ENCODE measurements at regions not wholly inside any gene's neighbourhood (a gene's known extent, or its start where the extent isn't known, plus 50 kb on each side); places are given as distances from the start of the nearest gene placed in this dataset.
"Not testable (repeated sequence)": the region's sequence is repeated elsewhere in the genome, so short reads cannot be mapped to it uniquely, and the experiment has no call there.

DNA sequence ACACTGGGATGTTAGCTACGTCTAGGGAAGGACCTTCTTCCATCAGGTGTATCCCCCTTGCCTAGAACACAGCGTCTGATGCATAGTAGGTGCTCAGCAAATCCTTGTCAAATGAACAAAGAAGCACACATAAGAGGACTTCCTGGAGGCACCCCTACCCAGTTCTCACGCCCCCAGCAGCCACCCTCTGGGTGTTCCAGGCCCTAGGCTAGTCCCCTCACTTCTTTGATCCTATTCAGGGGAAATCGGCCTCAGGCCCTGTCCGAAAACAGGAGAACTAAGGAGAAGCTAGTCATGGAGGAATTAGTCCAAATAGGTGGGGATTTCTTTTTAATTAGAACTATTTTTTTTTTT is 84.7 kb upstream of the SIRPA start:
- no peak for DNase-seq

DNA sequence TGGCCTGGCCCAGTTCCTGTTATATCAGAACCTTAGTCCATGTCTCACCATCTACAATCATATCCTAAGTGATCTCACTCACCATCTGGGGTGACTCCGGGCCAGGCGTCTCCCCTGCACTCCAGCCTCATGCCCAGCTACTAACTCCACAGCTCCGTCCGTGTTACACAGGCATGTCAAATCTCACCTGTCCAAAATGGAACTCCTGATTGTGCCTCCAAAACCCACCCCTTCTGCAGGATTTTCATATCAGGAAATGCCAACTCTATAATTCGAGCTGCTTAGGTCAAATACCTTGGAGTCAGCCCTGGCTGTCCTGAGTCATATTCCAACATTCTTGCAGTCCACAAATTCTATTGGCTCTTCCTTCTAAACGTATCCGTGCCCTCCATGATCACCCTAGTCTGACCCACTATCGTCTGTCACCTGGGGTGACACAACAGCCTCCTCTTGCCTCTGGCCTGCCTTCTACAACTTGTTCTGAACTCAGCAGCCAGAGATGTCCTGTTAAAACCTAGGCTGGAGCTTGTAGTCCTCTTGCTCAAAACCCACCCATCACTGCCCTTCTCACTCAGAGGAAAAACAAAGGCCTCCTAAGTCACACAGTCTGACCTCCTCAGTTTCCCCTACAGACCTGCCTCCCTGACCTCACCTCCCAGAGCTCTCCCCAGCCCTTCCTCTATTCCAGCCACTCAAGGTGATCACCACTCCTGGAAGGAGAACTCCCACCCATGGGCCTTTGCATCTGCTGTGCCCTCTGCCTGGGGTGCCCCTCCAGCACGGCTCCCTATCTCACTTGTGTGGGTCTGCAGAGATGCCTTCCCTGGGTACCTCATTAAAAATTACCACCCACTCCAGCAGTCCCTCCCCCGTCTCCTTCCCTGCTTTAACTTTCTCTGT is 85.3 kb upstream of the SIRPA start:
- no peak for DNase-seq

DNA sequence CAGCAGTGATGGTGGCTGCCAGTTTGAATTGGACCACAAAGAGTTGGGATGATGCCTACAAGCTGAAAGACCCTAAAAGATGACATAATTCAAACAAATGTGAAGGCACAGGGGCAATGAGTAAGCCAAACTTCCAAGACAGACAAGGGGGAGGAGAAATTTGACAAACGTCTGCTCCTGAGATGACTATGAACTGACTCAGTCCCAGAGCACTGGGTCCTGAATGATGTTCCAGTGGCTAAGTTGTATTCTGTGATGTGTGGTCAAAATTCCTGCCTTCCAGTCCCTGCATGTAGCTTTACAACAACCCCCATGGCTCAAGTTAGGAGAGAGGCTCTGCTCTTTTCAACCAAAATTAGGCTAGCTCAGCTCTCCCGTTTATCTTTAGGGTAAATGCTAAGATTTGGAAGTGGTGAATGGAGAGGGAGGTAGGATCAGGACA is 86.1 kb upstream of the SIRPA start:
- DNase-seq = no peak

DNA sequence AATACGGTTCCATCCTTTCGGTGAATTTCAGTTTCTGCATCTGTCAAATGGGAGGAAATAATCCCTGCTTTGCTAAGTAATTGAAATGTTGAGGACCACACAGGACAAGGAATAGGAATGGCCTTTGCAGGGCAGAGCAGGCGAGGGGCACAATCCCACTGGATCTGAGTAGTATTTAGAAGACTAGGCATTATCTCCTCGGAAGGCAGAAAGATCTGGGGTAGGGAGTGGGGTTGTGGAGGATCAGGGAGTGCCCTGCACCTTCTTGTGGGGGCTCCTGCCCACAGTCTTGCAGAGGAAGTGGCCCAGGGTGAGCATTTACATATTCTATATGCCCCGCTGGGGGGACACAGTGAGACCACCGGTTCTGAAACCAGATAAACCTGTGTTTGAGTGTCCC is 87.1 kb upstream of the SIRPA start:
- no peak for DNase-seq

DNA sequence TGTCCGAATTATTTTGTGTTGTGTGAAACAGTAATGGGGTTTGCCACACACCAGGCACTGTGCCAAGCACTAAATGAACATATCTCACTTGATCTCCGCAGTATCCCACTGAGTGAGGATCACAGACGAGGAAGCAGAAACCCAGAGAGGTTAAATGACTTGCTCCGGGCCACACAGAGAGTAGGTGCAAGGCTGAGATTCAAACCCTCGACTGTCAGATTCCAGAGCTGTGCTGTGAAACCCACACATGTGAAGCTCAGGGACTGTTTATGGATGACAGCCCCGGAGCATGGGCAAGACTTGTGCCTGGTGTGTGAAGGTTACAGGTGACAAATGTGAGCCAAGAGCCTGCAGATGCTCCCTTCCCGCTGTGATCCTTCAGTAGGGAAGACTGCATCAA is 87.8 kb upstream of the SIRPA start:
- DNase-seq = no peak

DNA sequence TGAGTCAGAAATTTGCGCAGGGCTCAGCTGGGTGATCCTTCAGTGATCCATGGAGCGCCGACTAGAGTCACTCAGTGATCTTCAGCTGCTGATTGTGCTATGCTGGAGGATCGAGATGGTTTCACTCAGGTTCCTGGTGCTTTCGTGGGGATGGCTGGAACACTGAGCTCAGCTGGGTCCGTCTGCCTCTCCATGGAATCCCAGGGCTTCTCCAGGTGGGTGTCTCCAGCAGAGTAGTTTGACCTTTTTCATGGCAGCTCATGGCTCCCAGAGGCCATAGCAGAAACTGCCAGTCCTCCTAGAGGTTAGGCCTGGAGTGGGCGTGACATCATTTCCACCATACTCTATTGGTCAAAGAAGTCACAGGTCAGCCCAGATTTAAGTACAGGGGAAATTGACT is 88.8 kb upstream of the SIRPA start:
- DNase-seq = no peak

DNA sequence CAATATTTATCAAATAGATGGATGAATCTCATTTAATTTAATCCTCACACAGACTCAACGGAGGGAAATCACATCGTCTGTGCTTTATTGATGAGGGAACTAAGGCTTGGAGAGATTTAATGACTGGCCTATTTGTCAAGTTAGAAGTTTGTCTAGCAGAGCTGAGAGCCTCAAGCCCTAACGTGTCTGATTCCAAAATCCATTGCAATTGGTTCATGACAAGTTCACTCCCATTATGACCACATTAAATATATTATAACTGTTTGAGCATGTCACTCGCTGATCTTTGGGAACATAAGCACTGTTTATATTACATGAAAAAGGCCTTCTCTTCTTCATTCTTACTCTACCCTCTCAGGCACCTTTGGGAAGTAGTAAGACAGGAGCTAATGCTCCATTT is 89.4 kb upstream of the SIRPA start:
- DNase-seq = no peak

DNA sequence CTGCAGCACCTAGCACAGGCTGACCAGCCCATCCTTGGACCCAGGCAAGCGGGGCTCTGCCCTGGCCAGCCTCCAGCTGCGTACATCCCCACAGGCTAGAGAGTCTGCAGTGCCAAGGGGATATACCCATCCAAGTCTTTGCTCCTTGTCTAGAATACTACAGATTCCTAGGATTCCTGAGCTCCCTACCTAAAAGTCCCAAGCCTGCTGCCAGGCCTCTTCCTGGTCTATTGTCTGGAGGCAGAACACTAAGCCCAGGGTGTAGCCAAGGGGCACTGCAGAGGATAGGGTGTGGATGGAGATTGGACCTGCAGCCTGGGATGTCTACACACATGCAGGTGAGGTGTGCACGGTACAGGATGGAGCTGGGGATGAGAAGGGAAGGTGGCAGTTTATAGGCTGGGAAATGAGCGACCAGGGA is 90.0 kb upstream of the SIRPA start:
- no peak for DNase-seq

DNA sequence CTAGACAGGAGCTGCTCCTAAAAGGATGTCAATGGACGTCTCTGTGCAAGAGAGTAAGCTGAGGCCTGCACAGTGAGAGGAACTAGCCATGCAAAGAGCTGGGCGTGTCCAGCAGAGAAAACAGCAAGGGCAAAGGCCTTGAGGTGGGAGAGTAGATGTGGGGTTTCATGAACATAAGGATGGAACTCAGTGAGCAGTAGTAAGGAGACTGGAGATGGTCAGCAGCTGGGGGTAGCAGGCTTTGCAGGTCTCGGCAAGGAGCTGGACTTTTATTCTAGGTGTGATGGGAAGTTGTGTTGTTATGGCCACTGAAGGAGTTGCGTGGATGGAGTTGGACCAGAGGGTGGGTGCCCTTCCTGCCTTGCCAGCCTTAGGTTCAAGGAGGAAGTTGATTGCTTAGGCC is 90.7 kb upstream of the SIRPA start:
- DNase-seq = no peak

DNA sequence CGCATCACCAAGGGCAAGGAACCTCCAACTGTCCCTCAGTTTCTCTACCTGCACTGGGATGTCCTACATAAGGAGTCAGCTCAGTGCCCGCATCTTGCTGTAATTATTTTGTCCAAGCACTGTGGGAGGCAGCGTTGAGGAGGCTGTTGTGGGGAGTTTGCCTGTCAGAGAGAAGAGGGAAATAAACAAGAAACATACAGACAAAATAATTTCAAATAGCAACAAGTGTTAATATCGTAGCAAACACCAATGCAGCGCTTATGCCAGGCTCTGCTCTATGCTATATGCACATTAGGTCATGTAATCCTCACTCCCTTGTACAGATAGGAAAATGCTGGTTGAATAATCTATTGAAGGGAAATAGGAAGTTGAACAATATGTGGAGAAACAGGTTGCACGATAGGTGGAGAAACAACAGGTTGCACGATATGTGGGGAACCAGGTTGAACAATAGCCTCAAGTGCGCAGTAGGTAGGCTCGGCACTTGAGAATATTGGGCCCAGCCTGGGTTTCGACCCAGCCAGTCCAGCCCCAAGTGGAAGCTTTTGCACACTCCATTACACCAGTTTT is 91.2 kb upstream of the SIRPA start:
- no peak for DNase-seq

DNA sequence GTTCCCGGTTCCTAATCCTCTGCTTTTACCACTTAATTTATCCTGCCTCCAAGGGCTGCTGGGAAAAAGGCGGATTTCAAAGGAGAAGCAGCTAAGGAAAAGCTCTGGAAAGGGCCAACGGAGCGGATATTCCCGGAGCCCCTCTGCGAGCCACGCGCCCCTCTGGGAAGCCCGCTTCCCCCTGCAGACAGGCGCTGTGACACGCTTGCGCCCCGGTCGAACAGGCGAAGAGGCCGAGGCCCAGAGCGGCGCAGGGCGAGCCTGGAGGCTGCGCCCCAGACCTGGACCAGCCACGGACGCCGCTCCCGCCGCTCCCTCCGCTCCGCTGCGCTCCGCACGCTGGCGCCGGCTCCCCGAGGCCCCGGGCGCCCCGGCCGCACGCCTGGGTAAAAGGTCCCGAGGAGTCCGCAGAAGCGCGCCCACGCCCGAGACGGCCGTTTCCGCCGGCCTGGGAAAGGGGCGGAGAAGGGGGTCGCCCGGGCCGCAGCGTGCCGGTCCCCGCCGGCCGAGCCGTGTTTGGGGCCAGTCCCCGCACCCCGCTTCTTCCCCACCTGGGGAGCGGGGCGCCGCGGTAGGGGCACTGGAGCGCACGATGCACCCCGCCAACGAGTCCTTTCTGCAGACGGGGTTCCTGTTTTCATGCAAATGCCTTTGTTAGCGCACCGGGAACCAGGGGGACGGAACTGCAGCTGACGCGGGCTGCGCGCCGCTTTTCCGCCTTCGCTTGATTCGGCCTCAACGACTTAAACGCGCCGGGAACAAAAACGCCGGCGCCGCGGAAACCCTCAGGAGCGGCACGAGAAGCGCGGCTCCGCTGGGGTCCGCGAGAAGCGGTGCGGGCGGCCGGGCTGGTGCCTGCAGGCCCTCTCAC is 91.9 kb upstream of the SIRPA start:
- no peak for DNase-seq

DNA sequence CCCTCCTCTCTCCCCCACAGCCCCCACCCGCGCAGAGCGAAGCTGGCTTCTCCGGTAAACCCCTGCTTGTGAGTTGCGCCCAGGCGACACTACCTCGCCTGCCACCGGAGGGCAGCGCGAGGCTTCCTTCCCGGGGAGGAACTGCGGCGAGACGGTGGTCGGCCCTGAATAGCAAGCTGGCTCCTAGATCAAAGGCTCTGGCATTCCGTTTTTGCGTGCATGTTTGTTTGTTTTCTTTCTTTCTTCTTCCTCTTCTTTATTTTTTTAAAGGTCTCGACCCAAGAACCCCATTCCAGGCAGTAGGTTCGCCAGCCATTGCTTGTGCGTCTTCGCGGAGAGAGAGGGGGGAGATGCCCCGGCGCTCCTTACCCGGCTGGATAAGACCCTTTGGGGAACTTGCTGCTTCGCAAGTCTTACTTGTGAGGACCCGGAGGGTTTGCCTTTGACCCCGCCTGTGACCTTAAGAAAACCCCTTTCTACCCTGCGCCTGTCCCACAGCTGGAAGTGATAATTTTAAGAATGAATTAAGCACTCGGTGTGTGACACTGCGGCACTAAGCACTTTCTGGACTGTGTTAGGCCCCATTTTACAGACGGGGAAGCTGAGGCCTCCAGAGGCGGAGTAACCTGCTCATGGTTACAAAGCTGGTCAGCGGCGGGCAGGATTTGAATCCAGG is 92.7 kb upstream of the SIRPA start:
- no peak for DNase-seq

DNA sequence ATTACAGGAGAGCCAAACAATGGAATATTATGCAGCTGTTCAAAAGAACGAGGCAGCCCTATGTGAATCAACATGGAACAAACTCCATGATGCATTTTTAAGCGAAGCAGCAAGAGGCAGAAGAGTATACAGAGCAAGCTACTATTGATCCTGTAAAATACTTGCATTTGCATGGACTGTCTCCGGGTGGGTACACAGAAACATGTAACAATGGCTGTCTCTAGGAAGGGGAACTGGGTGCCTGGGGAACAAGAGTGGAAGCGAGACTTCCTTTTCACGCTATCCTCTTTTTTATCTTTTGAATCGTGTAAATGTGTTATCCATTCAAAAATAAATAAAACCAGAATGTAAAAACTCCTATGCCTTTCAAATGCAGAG is 93.3 kb upstream of the SIRPA start:
- DNase-seq = no peak

DNA sequence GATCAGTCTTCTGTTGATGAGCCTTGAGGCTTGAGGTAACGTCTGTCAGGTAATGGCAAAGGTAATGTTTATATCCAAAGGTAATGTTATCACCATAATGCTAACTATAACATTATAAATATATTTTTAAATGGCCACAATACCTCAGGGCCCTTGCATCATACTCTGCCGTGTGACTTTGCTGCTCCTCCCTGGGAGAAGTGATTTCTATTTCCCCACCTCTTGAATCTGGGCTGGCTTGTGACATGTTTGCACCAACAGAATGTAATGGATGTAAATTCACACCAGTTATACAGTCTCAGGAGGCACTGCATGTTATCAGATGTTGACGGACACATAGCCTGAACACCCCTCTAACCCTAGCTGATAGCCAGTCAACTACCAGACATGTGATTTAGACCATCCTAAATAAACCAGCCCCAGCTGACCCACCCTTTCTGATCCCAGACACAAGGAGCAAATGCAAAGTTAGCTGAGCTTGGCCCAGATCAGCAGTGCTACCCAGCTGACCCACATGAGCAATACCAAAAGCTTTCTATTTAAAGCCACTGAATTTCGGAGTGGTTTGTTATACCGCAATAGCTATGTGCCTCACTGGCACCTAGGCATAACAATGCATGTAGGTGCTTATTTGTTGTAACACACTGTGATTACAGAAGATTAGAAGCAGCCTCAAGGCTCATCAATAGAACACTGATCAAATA is 93.8 kb upstream of the SIRPA start:
- DNase-seq = no peak

DNA sequence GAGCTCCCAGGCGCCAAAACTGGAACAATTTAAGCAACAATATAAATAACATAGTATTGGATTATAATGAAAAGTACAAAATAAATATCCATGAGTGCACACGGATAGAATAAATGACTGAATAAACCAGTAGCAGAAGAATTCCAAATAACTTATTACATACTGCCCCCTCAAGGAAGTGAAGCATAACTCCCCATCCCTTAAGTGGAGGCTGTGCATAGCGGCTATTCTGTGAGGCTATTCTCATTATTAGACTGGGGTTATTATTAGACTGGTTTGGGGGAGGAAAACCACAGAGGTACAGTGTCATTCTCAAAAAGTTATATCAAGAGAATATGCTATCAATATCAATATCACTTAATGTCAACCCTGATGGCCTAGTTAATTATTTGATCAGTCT is 94.4 kb upstream of the SIRPA start:
- DNase-seq = no peak

DNA sequence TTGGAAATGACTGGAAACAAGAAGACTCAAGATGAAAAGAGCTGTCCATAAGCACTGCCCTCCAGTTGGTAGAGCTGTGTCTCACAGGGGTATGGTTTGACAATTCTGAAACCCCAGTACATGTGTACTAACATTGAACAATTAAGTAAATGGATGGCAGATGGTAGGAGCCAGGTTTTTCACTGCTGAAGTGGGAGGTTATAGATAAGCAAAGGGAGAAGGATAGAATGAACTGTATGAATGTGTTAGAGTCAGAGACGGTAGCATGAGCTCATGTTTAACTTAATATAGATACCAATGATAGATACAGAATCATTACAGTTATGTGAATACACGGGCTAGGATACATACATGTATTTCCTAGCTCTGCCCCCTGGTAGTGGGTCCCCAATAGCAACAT is 95.0 kb upstream of the SIRPA start:
- no peak for DNase-seq

DNA sequence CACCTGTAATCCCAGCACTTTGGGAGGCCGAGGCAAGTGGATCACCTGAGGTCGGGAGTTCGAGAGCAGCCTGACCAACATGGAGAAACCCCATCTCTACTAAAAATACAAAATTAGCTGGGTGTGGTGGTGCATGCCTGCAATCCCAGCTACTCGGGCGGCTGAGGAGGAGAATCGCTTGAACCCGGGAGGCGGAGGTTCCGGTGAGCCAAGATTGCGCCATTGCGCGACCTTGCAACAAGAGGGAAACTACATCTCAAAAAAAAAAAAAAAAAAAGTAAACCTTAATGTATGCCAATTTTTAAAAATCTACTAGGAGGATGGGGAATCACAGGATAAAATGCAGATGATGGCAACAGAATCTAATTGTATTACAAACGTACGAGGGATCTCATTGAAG is 95.5 kb upstream of the SIRPA start:
- DNase-seq = not testable (repeated sequence)

DNA sequence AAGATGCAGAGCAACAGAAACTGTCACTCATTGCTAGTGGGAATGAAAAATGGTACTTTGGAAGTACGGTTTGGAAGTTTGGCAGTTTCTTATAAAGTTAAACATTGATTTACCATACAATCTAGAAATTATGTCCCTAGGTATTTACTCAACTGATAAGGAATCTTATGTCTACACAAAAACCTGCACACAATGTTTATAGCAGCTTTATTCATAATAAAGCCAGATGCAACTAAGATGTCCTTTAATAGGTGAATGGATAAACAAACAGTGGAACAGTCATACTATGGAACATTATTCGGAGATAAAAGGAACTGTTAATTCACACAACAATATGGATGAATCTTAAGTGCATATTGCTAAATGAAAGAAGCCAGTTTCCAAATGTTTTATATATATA is 96.2 kb upstream of the SIRPA start:
- no peak for DNase-seq

DNA sequence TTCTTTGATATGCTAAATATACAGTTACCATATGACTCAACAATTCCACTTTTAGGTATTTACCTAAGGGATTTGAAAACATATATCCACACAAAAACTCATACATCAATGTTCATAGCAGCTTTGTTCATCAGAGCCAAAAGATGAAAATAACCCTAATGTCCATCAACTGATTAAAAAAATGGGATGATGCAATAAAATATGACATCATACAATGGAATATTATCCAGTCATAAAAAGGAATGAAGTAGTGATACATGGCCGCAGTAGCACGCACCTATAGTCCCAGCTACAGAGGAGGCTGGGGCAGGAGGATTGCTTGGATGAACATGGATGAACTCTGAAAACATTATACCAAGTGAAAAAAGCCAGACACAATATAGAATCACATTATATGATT is 101.4 kb upstream of the SIRPA start:
- no peak for DNase-seq

DNA sequence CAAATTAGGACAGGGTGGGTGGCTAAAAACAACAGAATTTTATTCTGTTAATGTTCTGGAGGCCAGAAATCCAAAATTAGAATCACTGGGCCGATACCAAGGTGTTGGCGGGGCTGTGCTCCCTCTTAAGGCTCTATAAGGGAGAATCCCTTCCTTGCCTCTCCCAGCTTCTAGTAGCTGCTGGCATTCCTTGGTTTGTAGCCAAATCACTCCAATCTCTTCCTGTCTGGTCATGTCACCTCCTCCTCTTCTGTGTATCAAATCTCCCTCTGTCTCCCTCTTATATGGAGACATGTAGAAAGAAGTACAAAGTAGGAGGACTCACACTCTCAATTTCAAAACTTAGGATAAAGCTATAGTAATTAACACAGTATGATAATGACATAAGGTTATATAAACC is 102.9 kb upstream of the SIRPA start:
- no peak for DNase-seq

DNA sequence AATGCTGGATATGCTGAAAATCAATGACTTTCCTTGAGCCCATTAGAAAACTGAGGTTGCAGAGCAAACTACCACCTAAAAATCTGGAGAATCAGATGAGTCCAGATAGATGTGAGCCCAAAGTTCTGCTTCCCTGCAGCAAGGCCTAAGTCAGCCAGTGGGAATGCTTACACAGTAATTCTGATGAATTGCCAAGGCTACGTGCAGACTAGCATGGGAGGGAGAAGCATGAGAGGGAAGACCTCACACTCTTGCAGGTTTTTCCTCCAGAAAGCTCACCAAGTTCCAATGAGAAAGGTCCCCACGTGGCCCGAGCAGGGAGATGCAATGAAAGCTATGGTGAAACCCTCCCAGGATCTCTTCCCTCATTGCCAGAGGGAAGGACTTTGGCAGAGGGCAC is 104.8 kb upstream of the SIRPA start:
- DNase-seq = no peak

DNA sequence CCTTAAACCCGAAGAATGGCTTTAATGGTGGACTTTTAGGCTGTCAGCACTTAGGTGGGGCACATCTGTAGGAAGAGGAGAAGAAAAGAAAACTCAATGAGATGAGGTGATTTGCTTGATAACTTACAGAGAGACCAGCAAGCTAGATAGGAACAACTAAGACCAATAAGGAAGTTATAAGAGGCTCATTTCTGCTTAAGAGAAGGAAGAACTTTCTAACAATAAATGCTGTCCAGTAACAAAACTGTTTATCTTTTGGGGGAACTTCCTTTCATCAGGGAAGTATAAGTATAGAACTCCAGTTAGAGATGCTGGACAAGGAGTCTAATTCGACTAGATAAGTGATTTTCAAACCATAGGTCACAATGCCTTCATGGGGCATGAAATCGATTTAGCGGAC is 107.2 kb upstream of the SIRPA start:
- no peak for DNase-seq

DNA sequence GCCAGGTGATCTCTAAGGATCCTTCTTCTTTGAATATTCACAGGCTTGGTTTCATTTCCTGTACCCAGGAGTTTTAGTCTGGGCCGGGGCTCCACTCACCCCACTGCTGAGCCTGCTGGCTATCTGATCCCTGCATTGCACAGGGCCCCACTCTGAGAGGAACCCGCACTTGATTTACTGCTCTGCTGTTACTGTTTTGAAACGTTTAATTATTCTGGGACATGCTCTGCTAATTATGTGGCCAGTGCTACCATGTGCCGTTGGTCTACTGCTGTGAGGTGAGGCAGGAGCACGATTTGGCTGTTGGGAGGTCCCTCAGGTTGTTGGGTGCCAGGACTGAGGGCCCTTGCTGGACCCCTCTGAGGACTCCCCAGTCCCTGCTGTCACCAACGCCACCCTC is 108.7 kb upstream of the SIRPA start:
- no peak for DNase-seq
